H1 (cell line): ENCODE measurements at regions not wholly inside any gene's neighbourhood (a gene's known extent, or its start where the extent isn't known, plus 50 kb on each side); places are given as distances from the start of the nearest gene placed in this dataset.

Source experiments
- CTCF ChIA-PET: fragments of 300-600 bp; sonication (Branson Sonifier 250); formaldehyde crosslinking; loops from one replicate; lab custom pipeline; 2021; ENCODE audit not compliant: partially characterized antibody; lab: Charles Lee
- POLR2A ChIA-PET: fragments of 300-600 bp; sonication (Branson Sonifier 250); formaldehyde crosslinking; loops from one replicate; lab custom pipeline; 2021; ENCODE audit warnings: inconsistent platforms; ENCODE audit not compliant: partially characterized antibody; lab: Charles Lee
- DNase-seq, 2 experiments: peaks; one replicate each; pipeline versions ENCODE4 v3.0.0 to v3.0.0-alpha.2; 2010 to 2022; ENCODE audit warnings: low spot score in 2 of 2, low read depth in 1 of 2, mixed read lengths in 1 of 2
- FAIRE-seq: peaks from 2 replicates; lab custom pipeline; 2011; peaks lifted over from hg19 to GRCh38; lab: Jason Lieb, UNC
- H2AFZ ChIP-seq: 2 replicates; pipeline ENCODE4 v1.8.1; 2012; ENCODE audit warnings: low read length, inconsistent platforms
- H2AK5ac ChIP-seq: 2 replicates; pipeline ENCODE4 v1.6.1; 2013; ENCODE audit warnings: low read depth, low read length
- H2BK120ac ChIP-seq: replicated peaks from 2 replicates; pipeline ENCODE3; 2013; ENCODE audit warnings: low read depth, low read length, inconsistent platforms
- H2BK12ac ChIP-seq: 2 replicates; pipeline ENCODE4 v1.6.1; 2013; ENCODE audit warnings: low read depth, low read length
- H2BK15ac ChIP-seq: 2 replicates; pipeline ENCODE4 v1.6.1; 2013; ENCODE audit warnings: low read length
- H2BK20ac ChIP-seq: 2 replicates; pipeline ENCODE4 v1.6.1; 2013; ENCODE audit warnings: low read length
- H2BK5ac ChIP-seq: 2 replicates; pipeline ENCODE4 v1.6.1; 2013; ENCODE audit warnings: low read depth, low read length
- H3K14ac ChIP-seq: 2 replicates; pipeline ENCODE4 v1.6.1; 2013; ENCODE audit warnings: inconsistent platforms; ENCODE audit not compliant: insufficient read length
- H3K18ac ChIP-seq: 2 replicates; pipeline ENCODE4 v1.6.1; 2013; ENCODE audit warnings: low read length; ENCODE audit errors: extremely low read depth
- H3K23ac ChIP-seq: 2 replicates; pipeline ENCODE4 v1.6.1; 2013; ENCODE audit warnings: inconsistent platforms; ENCODE audit not compliant: insufficient read length
- H3K23me2 ChIP-seq: 2 replicates; pipeline ENCODE4 v1.6.1; 2013; ENCODE audit warnings: low read depth, low read length
- H3K27ac ChIP-seq: 2 replicates; pipeline ENCODE4 v1.6.1; 2011; ENCODE audit warnings: low read depth, low read length, inconsistent platforms
- H3K27me3 ChIP-seq, 4 experiments: replicated peaks in 1 of 4; 1 replicate in 1 of 4; 2 replicates in 3 of 4; pipeline versions ENCODE4 v1.6.1 to v1.8.1; 2011 to 2013; ENCODE audit warnings: low read length in 3 of 4, mild to moderate bottlenecking in 3 of 4, inconsistent platforms in 2 of 4, mixed read lengths in 2 of 4, moderate library complexity in 1 of 4; ENCODE audit not compliant: control insufficient read depth in 3 of 4, insufficient read depth in 3 of 4; ENCODE audit errors: extremely low read depth in 1 of 4
- H3K36me3 ChIP-seq, 4 experiments: 2 replicates each; pipeline versions ENCODE4 v1.6.1 to v1.8.1; 2011 to 2013; ENCODE audit warnings: mild to moderate bottlenecking in 4 of 4, low read length in 3 of 4, moderate library complexity in 2 of 4, control low read depth in 1 of 4, inconsistent platforms in 1 of 4; ENCODE audit not compliant: insufficient read depth in 4 of 4, control insufficient read depth in 2 of 4
- H3K4ac ChIP-seq: replicated peaks from 2 replicates; pipeline ENCODE3; 2013; ENCODE audit warnings: low read length, low read depth, mixed read lengths, inconsistent platforms; ENCODE audit not compliant: insufficient read length
- H3K4me1 ChIP-seq, 4 experiments: replicated peaks in 1 of 4; 1 replicate in 1 of 4; 2 replicates in 3 of 4; pipeline versions ENCODE4 v1.6.1 to v1.8.1; 2011 to 2013; ENCODE audit warnings: low read length in 3 of 4, inconsistent platforms in 2 of 4, mixed read lengths in 1 of 4; ENCODE audit not compliant: insufficient read depth in 4 of 4, control insufficient read depth in 3 of 4
- H3K4me2 ChIP-seq, 2 experiments: 2 replicates each; pipeline versions ENCODE4 v1.6.1 to v1.8.1; 2011 to 2013; ENCODE audit warnings: low read depth in 2 of 2, low read length in 2 of 2, control low read depth in 1 of 2, inconsistent platforms in 1 of 2, mild to moderate bottlenecking in 1 of 2; ENCODE audit not compliant: insufficient read depth in 1 of 2
- H3K4me3 ChIP-seq, 4 experiments: fragments of 200-600, 300-600 bp in 1 of 4; sonication (generic), shearing (Covaris generic), sonication (Bioruptor Twin) in 1 of 4; 2 replicates each; pipeline versions ENCODE4 v1.5.1 to v1.8.1; 2011 to 2016; ENCODE audit warnings: low read length in 4 of 4, low read depth in 3 of 4, control low read depth in 2 of 4, inconsistent platforms in 2 of 4, mild to moderate bottlenecking in 2 of 4, mixed read lengths in 1 of 4, moderate library complexity in 1 of 4; ENCODE audit not compliant: insufficient read depth in 2 of 4; ENCODE audit errors: extremely low read depth in 1 of 4
- H3K56ac ChIP-seq: replicated peaks from 2 replicates; pipeline ENCODE3; 2013; ENCODE audit warnings: low read depth, mild to moderate bottlenecking, mixed read lengths, low read length, inconsistent platforms; ENCODE audit not compliant: insufficient read length
- H3K79me1 ChIP-seq: 2 replicates; pipeline ENCODE4 v1.6.1; 2013; ENCODE audit warnings: low read depth, low read length, control low read depth
- H3K79me2 ChIP-seq, 2 experiments: 2 replicates each; pipeline versions ENCODE4 v1.6.1 to v1.8.1; 2012 to 2013; ENCODE audit warnings: low read length in 2 of 2, mild to moderate bottlenecking in 2 of 2, inconsistent platforms in 1 of 2; ENCODE audit not compliant: insufficient read depth in 2 of 2, control insufficient read depth in 1 of 2
- H3K9ac ChIP-seq, 4 experiments: replicated peaks in 1 of 4; 1 replicate in 1 of 4; 2 replicates in 3 of 4; pipeline versions ENCODE4 v1.6.1 to v1.8.1; 2011 to 2013; ENCODE audit warnings: low read depth in 3 of 4, low read length in 3 of 4, control low read depth in 2 of 4, mild to moderate bottlenecking in 2 of 4, moderate library complexity in 2 of 4, inconsistent platforms in 1 of 4; ENCODE audit errors: extremely low read depth in 1 of 4
- H3K9me3 ChIP-seq, 2 experiments: 2 replicates each; pipeline versions ENCODE4 v1.6.1 to v1.8.1; 2012 to 2013; ENCODE audit warnings: mild to moderate bottlenecking in 2 of 2, moderate library complexity in 2 of 2, control low read depth in 1 of 2, inconsistent platforms in 1 of 2, low read depth in 1 of 2, low read length in 1 of 2, mixed read lengths in 1 of 2; ENCODE audit not compliant: insufficient read depth in 2 of 2
- H4K20me1 ChIP-seq, 2 experiments: replicated peaks in 1 of 2; 2 replicates each; pipeline versions ENCODE3 to v1.8.1; 2011 to 2013; ENCODE audit warnings: inconsistent platforms in 2 of 2, low read length in 2 of 2, mild to moderate bottlenecking in 1 of 2; ENCODE audit not compliant: insufficient read depth in 2 of 2, control insufficient read depth in 1 of 2
- H4K5ac ChIP-seq: 2 replicates; pipeline ENCODE4 v1.6.1; 2013; ENCODE audit warnings: low read length, low read depth, mixed read lengths, inconsistent platforms; ENCODE audit not compliant: insufficient read length
- H4K8ac ChIP-seq: 2 replicates; pipeline ENCODE4 v1.8.0; 2013; ENCODE audit warnings: mild to moderate bottlenecking, moderate library complexity, low read length, inconsistent platforms; ENCODE audit not compliant: insufficient read depth; ENCODE audit errors: extremely low read depth
- H4K91ac ChIP-seq: replicated peaks from 2 replicates; pipeline ENCODE3; 2013; ENCODE audit warnings: low read length, mixed read lengths, inconsistent platforms; ENCODE audit not compliant: insufficient read length
- KDM1A ChIP-seq: fragments of 200-600, 300-600 bp; sonication (generic); IDR thresholded peaks from 2 replicates; pipeline ENCODE4 v1.7.1; 2016; ENCODE audit warnings: mild to moderate bottlenecking, low read length, borderline replicate concordance
- NRF1 ChIP-seq: IDR thresholded peaks from 2 replicates; pipeline ENCODE4 v1.6.1; 2011; ENCODE audit warnings: mild to moderate bottlenecking, low read depth, low read length, improper control_type of control experiment
- PHF8 ChIP-seq: fragments of 200-600 bp; sonication (generic); conservative IDR thresholded peaks from 2 replicates; pipeline ENCODE4 v1.7.1; 2012; ENCODE audit warnings: low read depth, mild to moderate bottlenecking, inconsistent platforms, low read length, moderate library complexity
- RFX5 ChIP-seq: IDR thresholded peaks from 2 replicates; pipeline ENCODE4 v1.6.1; 2011; ENCODE audit warnings: low read depth, low read length, improper control_type of control experiment, borderline replicate concordance
- RXRA ChIP-seq: IDR thresholded peaks from 2 replicates; pipeline ENCODE4 v1.6.1; 2011; ENCODE audit warnings: low read depth, mild to moderate bottlenecking, low read length, moderate library complexity; ENCODE audit not compliant: insufficient read depth
- SP4 ChIP-seq: IDR thresholded peaks from 2 replicates; pipeline ENCODE4 v1.6.1; 2012; ENCODE audit warnings: low read length, inconsistent platforms
- WGBS, 2 experiments: shearing (Covaris generic) in 1 of 2; methylation state at CpG; one replicate each; pipeline versions ENCODE4 v1.1.6 to v1.1.7; 2013 to 2015; ENCODE audit warnings: low lambda C conversion rate in 2 of 2, mixed read lengths in 2 of 2, inconsistent platforms in 1 of 2, low coverage in 1 of 2, missing lambda C conversion rate in 1 of 2; ENCODE audit not compliant: insufficient replicate concordance in 2 of 2, insufficient coverage in 1 of 2, insufficient read length in 1 of 2; ENCODE audit errors: extremely low coverage in 1 of 2, missing lambda C conversion rate in 1 of 2; 5-methylcytosine and 5-hydroxymethylcytosine counted together

GRCh38 chr2:82333697-82334096, 2029.1 kb upstream of the LRRTM1 start:
- Histone ChIP-seq H3K4me2 (no peak overlapping the region), H3K18ac (no peak overlapping the region), H3K56ac (no peak overlapping the region), H3K36me3 (no peaks in the 10 kb centered on the region), H3K23ac (no peak overlapping the region), H4K8ac (no peak overlapping the region), H3K27ac (no peak overlapping the region), H4K5ac (no peak overlapping the region), H3K9me3 (no peaks in the 10 kb centered on the region), H3K4ac (no peak overlapping the region), H3K27me3 (no peaks in the 10 kb centered on the region), H3K4me3 (no peak overlapping the region), H3K4me1 (no peaks in the 10 kb centered on the region), H3K23me2 (no peaks in the 10 kb centered on the region), H2BK15ac (no peak overlapping the region), H4K20me1 (no peaks in the 10 kb centered on the region), H2BK20ac (no peak overlapping the region), H3K9ac (no peak overlapping the region), H3K79me2 (no peaks in the 10 kb centered on the region), H2AK5ac (no peak overlapping the region), H2AFZ (no peak overlapping the region), H3K14ac (no peak overlapping the region), H2BK12ac (no peak overlapping the region), H3K79me1 (no peaks in the 10 kb centered on the region), H2BK5ac (no peak overlapping the region), H4K91ac (no peak overlapping the region), H2BK120ac (no peak overlapping the region)
- ChIA-PET CTCF (interaction anchor here (0.7 kb wide), 1 partner anchor 1270 kb away, joined by 3 read pairs; no protein-coding TSS in a partner anchor), POLR2A (no interaction called here)
- FAIRE-seq: no peak
- WGBS, 2 experiments: 87% methylated on average over 9 of the region's 9 CpGs; no CpG with 5 or more reads in 1 of the 2 experiments
- TF ChIP-seq PHF8: no peak
- no peak for TF ChIP-seq RFX5
- no peak for TF ChIP-seq NRF1
- no peak for TF ChIP-seq SP4
- TF ChIP-seq RXRA: no peak
- TF ChIP-seq KDM1A: no peak
- no peak for DNase-seq
